AG04449 (cell line): ENCODE measurements at regions not wholly inside any gene's neighbourhood (a gene's known extent, or its start where the extent isn't known, plus 50 kb on each side); places are given as distances from the start of the nearest gene placed in this dataset.

Experiments used
- CTCF ChIA-PET: fragments of 350-600 bp; formaldehyde crosslinking; extraction: SDS; loops from one replicate; lab custom pipeline; 2021; ENCODE audit warnings: antibody characterized with exemption; lab: Yijun Ruan, JAX
- POLR2A ChIA-PET: fragments of 400-600, 350-600 bp; formaldehyde crosslinking; extraction: SDS; loops from one replicate; lab custom pipeline; 2020; ENCODE audit warnings: antibody characterized with exemption, inconsistent platforms; lab: Yijun Ruan, JAX
- DNase-seq: peaks from one replicate; pipeline ENCODE4 v3.0.0-alpha.2; 2010; ENCODE audit warnings: low read depth, low spot score
- H3K4me3 ChIP-seq: 2 replicates; pipeline ENCODE4 v1.5.1; 2011; ENCODE audit warnings: low read depth, mild to moderate bottlenecking, control low read depth, low read length
- TF ChIP-seq, protein P1 (sequence below): IDR thresholded peaks from one replicate; pipeline ENCODE4 v1.5.1; 2011; ENCODE audit warnings: mild to moderate bottlenecking, moderate library complexity, low read length, control low read depth, inconsistent platforms; ENCODE audit not compliant: insufficient read depth; ENCODE audit errors: missing control alignments

DNA sequence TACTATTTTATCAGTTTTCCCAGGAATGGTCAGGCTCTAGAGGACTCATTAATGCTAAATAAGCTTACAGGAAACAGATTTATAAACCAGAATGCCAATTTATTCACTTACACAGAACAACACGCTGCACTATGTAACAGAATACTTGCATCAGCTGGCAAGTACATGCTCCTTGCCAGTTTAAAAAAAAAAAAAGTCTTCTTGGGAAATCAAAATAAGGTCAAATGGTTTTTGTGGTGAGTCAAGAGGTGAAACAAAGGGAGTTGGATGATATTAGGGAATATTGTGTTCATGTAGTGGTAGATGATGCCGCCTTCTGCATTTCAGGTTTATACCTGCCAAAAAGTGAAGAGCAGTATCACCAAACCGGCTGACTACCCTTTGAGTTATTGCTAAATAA lies 1322.1 kb upstream of the ZEB2 start:
- H3K4me3 ChIP-seq, result no peak overlapping the region
- DNase-seq, result no peak
- TF ChIP-seq, protein P1, sequence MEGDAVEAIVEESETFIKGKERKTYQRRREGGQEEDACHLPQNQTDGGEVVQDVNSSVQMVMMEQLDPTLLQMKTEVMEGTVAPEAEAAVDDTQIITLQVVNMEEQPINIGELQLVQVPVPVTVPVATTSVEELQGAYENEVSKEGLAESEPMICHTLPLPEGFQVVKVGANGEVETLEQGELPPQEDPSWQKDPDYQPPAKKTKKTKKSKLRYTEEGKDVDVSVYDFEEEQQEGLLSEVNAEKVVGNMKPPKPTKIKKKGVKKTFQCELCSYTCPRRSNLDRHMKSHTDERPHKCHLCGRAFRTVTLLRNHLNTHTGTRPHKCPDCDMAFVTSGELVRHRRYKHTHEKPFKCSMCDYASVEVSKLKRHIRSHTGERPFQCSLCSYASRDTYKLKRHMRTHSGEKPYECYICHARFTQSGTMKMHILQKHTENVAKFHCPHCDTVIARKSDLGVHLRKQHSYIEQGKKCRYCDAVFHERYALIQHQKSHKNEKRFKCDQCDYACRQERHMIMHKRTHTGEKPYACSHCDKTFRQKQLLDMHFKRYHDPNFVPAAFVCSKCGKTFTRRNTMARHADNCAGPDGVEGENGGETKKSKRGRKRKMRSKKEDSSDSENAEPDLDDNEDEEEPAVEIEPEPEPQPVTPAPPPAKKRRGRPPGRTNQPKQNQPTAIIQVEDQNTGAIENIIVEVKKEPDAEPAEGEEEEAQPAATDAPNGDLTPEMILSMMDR, result no peak
- ChIA-PET POLR2A (no interaction called here), CTCF (interaction anchor here (1.0 kb wide), 1 partner anchor 47 kb away, joined by 3 read pairs; no protein-coding TSS in a partner anchor)

DNA sequence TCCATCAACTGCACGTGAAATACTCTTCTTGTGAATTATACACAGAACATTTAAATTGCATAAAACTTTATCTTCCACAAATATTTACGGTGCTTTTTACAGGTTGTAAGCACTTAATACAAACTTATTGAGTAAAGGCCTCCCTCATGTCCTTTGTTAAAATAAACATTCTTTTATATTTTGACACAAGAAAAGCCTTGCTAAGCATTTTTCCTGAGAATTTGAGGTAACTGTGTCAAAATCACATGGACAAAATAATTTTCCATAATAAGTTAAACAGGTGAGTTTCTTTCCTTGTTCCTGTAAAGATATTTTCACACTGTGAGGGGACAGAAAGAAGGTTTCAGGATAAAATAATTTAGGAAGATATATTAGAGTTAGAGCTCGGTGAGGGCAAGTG lies 1317.1 kb upstream of the ZEB2 start:
- DNase-seq, result no peak
- CTCF ChIA-PET, result no interaction called here
- POLR2A ChIA-PET, result no interaction called here
- TF ChIP-seq, protein P1, result no peak
- H3K4me3 ChIP-seq, result no peak overlapping the region

DNA sequence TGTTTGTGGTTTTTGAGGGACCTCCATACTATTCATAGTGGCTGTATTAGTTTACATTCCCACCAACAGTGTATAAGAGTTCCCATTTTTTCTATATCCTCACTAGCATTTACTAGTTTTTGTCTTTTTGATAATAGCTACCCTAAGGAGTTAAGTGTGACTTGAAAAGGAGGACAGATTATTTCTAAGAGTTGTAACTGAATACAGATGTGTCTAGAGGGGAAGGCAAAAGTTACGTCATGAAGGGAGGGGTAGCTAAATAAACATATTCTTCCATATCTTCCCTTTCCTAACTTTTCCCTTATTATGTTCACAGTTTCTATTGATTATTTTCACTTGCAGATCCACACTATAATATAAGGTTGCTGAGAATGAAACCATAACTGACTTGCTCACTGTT lies 1315.7 kb upstream of the ZEB2 start:
- ChIA-PET CTCF (no interaction called here), POLR2A (no interaction called here)
- TF ChIP-seq, protein P1, result no peak
- no peak for DNase-seq
- H3K4me3 ChIP-seq, result no peak overlapping the region

DNA sequence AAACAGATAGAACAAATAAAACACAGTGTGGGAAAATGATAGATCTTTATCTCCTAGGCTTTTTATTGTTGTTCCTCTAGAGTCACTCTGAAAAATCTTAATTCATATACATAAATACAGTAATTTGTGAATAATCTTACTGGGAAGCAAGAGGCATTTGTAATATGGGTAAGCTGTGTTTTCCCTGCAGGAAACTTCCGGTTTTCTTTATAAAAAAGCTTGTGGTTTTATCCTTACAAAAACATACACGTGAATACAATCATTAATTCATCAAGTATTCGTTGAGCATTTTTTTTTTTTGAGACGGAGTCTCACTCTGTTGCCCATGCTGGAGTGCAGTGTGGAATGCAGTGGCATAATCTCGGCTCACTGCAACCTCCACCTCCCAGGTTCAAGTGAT lies 1312.8 kb upstream of the ZEB2 start:
- no peak for DNase-seq
- ChIA-PET POLR2A (no interaction called here), CTCF (no interaction called here)
- TF ChIP-seq, protein P1, result no peak
- no peak overlapping the region for H3K4me3 ChIP-seq

DNA sequence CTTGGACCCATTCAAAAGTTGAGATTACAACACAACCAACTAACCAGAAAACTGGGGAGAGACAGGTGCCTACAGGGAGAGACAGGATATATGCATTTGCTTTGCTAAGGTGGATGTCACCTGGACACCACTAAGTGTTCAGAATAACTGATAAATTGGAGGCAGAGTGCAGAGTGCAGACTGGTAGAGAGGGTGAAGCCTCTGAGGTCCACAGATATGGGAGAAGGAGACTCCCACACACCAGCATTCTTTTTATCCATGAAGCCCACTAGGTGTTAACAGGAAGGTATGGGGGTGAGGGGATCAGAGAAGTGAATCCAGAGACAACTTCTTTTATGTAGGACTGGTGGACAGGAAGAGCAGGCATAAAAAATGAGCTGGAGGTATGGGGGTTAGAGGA lies 1310.0 kb upstream of the ZEB2 start:
- ChIA-PET POLR2A (no interaction called here), CTCF (no interaction called here)
- DNase-seq, result no peak
- no peak overlapping the region for H3K4me3 ChIP-seq
- TF ChIP-seq, protein P1, result no peak

DNA sequence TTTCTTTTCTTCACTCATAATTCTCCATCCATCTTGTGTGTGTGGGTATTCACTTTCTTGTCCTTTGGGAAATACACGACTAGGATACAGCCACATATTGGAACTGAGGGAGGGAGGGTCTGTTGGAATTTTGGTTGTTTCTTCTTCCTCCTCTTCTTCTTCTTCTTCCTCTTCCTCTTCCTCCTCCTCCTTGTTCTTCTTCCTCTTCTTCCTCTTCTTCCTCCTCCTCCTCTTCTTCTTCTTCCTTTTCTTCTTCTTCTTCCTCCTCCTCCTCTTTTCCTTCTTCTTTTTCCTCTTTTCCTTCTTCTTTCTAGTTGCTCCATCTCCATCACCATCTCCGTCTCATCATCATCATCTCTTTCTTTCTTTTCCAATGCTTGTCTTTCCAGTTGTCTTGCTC lies 1307.3 kb upstream of the ZEB2 start:
- TF ChIP-seq, protein P1, result no peak
- POLR2A ChIA-PET, result no interaction called here
- DNase-seq, result no peak
- CTCF ChIA-PET, result no interaction called here
- no peak overlapping the region for H3K4me3 ChIP-seq

DNA sequence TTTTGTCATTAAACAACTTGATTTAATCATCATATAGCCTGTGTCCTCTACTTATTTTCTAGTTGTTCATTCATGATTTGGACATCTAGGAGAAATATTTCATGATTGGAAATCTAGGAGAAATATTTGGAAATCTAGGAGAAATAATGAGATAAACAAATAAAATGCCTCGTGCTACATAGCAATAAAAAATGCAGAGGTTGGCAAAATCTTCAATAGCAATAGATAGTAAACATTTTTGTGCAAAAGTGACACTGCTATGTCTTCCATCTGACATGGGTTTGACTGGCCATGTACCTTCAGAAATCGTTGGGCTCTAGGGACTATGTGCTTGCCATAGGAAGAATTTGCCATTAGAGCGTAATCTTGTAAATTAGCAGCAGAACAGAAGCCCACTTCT lies 1304.5 kb upstream of the ZEB2 start:
- CTCF ChIA-PET, result no interaction called here
- TF ChIP-seq, protein P1, result no peak
- no peak for DNase-seq
- no peak overlapping the region for H3K4me3 ChIP-seq
- POLR2A ChIA-PET, result no interaction called here
